IMR-90 (cell line): ENCODE measurements at regions not wholly inside any gene's neighbourhood (a gene's known extent, or its start where the extent isn't known, plus 50 kb on each side); places are given as distances from the start of the nearest gene placed in this dataset.

Experiments used
- ATAC-seq: fragments of 200-7000 bp; cut with Tn5 transposase; 2 replicates; pipeline ENCODE4 v1.9.1; 2020; ENCODE audit warnings: low read depth, mild to moderate bottlenecking, moderate library complexity
- BruUV-seq: library from RNA; stranded (reverse); fragments of 400-500 nt; replicated peaks from 2 replicates; lab custom pipeline; 2021; lab: Mats Ljungman, UMichigan
- CTCF ChIA-PET: fragments of 300-600 bp; formaldehyde crosslinking; extraction: SDS; loops from one replicate; lab custom pipeline; 2021; ENCODE audit warnings: antibody characterized with exemption; lab: Yijun Ruan, JAX
- POLR2A ChIA-PET: fragments of 300-600 bp; sonication (Branson Sonifier 250); formaldehyde crosslinking; loops from one replicate; lab custom pipeline; 2022; ENCODE audit warnings: antibody characterized with exemption; ENCODE audit not compliant: unreplicated experiment; lab: Charles Lee
- DNase-seq: peaks from one replicate; pipeline ENCODE4 v3.0.0; 2013
- H2AFZ ChIP-seq: replicated peaks from 2 replicates; pipeline ENCODE3; 2013; ENCODE audit warnings: low read length, mild to moderate bottlenecking; ENCODE audit not compliant: poor library complexity
- H2AK5ac ChIP-seq: 2 replicates; pipeline ENCODE4 v1.6.1; 2013; ENCODE audit warnings: low read depth, low read length, inconsistent platforms
- H2AK9ac ChIP-seq: replicated peaks from 2 replicates; pipeline ENCODE3; 2013; ENCODE audit warnings: mild to moderate bottlenecking, low read depth, low read length, moderate library complexity; ENCODE audit not compliant: poor library complexity
- H2BK120ac ChIP-seq: 2 replicates; pipeline ENCODE4 v1.6.1; 2013; ENCODE audit warnings: low read depth, low read length, inconsistent platforms
- H2BK15ac ChIP-seq: 3 replicates; pipeline ENCODE4 v1.6.1; 2013; ENCODE audit warnings: low read depth, low read length, inconsistent platforms
- H2BK20ac ChIP-seq: 2 replicates; pipeline ENCODE4 v1.6.1; 2013; ENCODE audit warnings: low read depth, mild to moderate bottlenecking, inconsistent platforms, low read length, moderate library complexity
- H2BK5ac ChIP-seq: 2 replicates; pipeline ENCODE4 v1.6.1; 2013; ENCODE audit warnings: mild to moderate bottlenecking, low read depth, low read length, inconsistent platforms; ENCODE audit not compliant: poor library complexity, severe bottlenecking
- H3K14ac ChIP-seq: replicated peaks from 2 replicates; pipeline ENCODE4 v1.6.1; 2013; ENCODE audit warnings: low read depth, low read length, inconsistent platforms
- H3K18ac ChIP-seq: 2 replicates; pipeline ENCODE4 v1.6.1; 2013; ENCODE audit warnings: low read depth, low read length, control low read depth
- H3K23ac ChIP-seq: 2 replicates; pipeline ENCODE4 v1.6.1; 2013; ENCODE audit warnings: low read depth, low read length, inconsistent platforms
- H3K27ac ChIP-seq: 2 replicates; pipeline ENCODE4 v1.5.1; 2013; ENCODE audit warnings: mild to moderate bottlenecking, control low read depth, low read length; ENCODE audit not compliant: insufficient read depth
- H3K27me3 ChIP-seq: 2 replicates; pipeline ENCODE4 v1.6.1; 2013; ENCODE audit warnings: low read length; ENCODE audit not compliant: control insufficient read depth, insufficient read depth
- H3K36me3 ChIP-seq: 2 replicates; pipeline ENCODE4 v1.6.1; 2013; ENCODE audit warnings: low read length, mixed read lengths; ENCODE audit not compliant: control insufficient read depth, insufficient read depth
- H3K4ac ChIP-seq: 2 replicates; pipeline ENCODE4 v1.6.1; 2013; ENCODE audit warnings: low read depth, low read length, inconsistent platforms
- H3K4me1 ChIP-seq: 2 replicates; pipeline ENCODE4 v1.6.1; 2013; ENCODE audit warnings: low read length, mixed read lengths; ENCODE audit not compliant: control insufficient read depth, insufficient read depth
- H3K4me2 ChIP-seq: 2 replicates; pipeline ENCODE4 v1.6.1; 2013; ENCODE audit warnings: low read depth, mild to moderate bottlenecking, control low read depth, low read length, moderate library complexity
- H3K4me3 ChIP-seq: 2 replicates; pipeline ENCODE4 v1.5.1; 2013; ENCODE audit warnings: low read depth, mild to moderate bottlenecking, control low read depth, low read length, moderate library complexity; ENCODE audit not compliant: insufficient read depth
- H3K56ac ChIP-seq: 2 replicates; pipeline ENCODE4 v1.6.1; 2013; ENCODE audit warnings: low read length, inconsistent platforms; ENCODE audit not compliant: insufficient read depth; ENCODE audit errors: extremely low read depth
- H3K79me1 ChIP-seq, 2 experiments: 2 replicates each; pipeline ENCODE4 v1.6.1; 2013; ENCODE audit warnings: low read length in 2 of 2, inconsistent platforms in 1 of 2, low read depth in 1 of 2
- H3K9ac ChIP-seq: 2 replicates; pipeline ENCODE4 v1.6.1; 2013; ENCODE audit warnings: low read depth, low read length, control low read depth
- H3K9me1 ChIP-seq: 2 replicates; pipeline ENCODE4 v1.6.1; 2013; ENCODE audit warnings: low read length, inconsistent platforms; ENCODE audit not compliant: insufficient read depth
- H3K9me3 ChIP-seq: 2 replicates; pipeline ENCODE4 v1.6.1; 2013; ENCODE audit warnings: low read length; ENCODE audit not compliant: control insufficient read depth, insufficient read depth
- H4K20me1 ChIP-seq: 2 replicates; pipeline ENCODE4 v1.6.1; 2013; ENCODE audit warnings: low read length, inconsistent platforms; ENCODE audit not compliant: insufficient read depth
- H4K5ac ChIP-seq: 2 replicates; pipeline ENCODE4 v1.6.1; 2013; ENCODE audit warnings: mild to moderate bottlenecking, low read depth, low read length, control low read depth
- H4K8ac ChIP-seq, 2 experiments: 2 replicates each; pipeline ENCODE4 v1.6.1; 2013; ENCODE audit warnings: low read depth in 2 of 2, low read length in 2 of 2, control low read depth in 1 of 2, inconsistent platforms in 1 of 2
- H4K91ac ChIP-seq: 2 replicates; pipeline ENCODE4 v1.6.1; 2013; ENCODE audit warnings: low read depth, low read length, inconsistent platforms; ENCODE audit not compliant: insufficient read depth
- BHLHE40 ChIP-seq: fragments of 150-350 bp; IDR thresholded peaks from 2 replicates; pipeline ENCODE4 v1.6.1; 2016; ENCODE audit warnings: mild to moderate bottlenecking, low read depth, low read length
- CEBPB ChIP-seq: IDR thresholded peaks from 2 replicates; pipeline ENCODE4 v1.6.1; 2012; ENCODE audit warnings: low read depth, low read length, improper control_type of control experiment
- WGBS, 2 experiments: methylation state at CpG; one replicate each; pipeline versions ENCODE4 v1.1.5 to v1.1.7; 2013; ENCODE audit warnings: missing lambda C conversion rate in 2 of 2; ENCODE audit not compliant: insufficient read length in 1 of 2; ENCODE audit errors: extremely low coverage in 2 of 2; 5-methylcytosine and 5-hydroxymethylcytosine counted together
- dilution Hi-C: fragments of 300-500 bp; cut with HindIII; formaldehyde crosslinking; loops from one replicate; pipeline ENCODE4 v1.14.3; 2018; ENCODE audit warnings: low sequenced_read_pairs; ENCODE audit not compliant: unreplicated experiment
- in situ Hi-C: fragments of 300-500 bp; cut with MboI; formaldehyde crosslinking; loops from 3 replicates; pipeline ENCODE4 v1.14.3; 2019; ENCODE audit warnings: low sequenced_read_pairs, inconsistent platforms, mixed read lengths
- intact Hi-C: fragments of 100-400 bp; cut with micrococcal nuclease; formaldehyde crosslinking; loops from 2 replicates; pipeline ENCODE4 v1.10.0; 2022

- no peak overlapping the region for H3K4me3 ChIP-seq
- no peak overlapping the region for H3K14ac ChIP-seq
- H2BK15ac ChIP-seq: no peak overlapping the region
- H3K79me1 ChIP-seq: no peaks in the 10 kb centered on the region
- no peaks in the 10 kb centered on the region for H3K4me1 ChIP-seq
- no peaks in the 10 kb centered on the region for H3K36me3 ChIP-seq
- no peak overlapping the region for H2AK9ac ChIP-seq
- H2BK5ac ChIP-seq: no peak overlapping the region
- no peak for ATAC-seq
- intact Hi-C loops (no loop called here), in situ Hi-C loops (no loop called here), dilution Hi-C loops (no loop called here)
- H4K91ac ChIP-seq: no peak overlapping the region
- no peak overlapping the region for H3K18ac ChIP-seq
- H4K5ac ChIP-seq: no peak overlapping the region
- ChIA-PET CTCF (no interaction called here), POLR2A (no interaction called here)
- H4K8ac ChIP-seq: no peak overlapping the region
- TF ChIP-seq BHLHE40 (no peak), CEBPB (0 out of 2 replicates have a peak, but pooled peaks have one; percentile 4)
- no peak overlapping the region for H3K9ac ChIP-seq
- H3K56ac ChIP-seq: no peak overlapping the region
- no peaks in the 10 kb centered on the region for H3K9me1 ChIP-seq
- H4K20me1 ChIP-seq: no peaks in the 10 kb centered on the region
- peak; percentile 17 for DNase-seq
- BruUV-seq: no TSS peak
- H2BK20ac ChIP-seq: no peak overlapping the region
- no peak overlapping the region for H3K4me2 ChIP-seq
- H2AFZ ChIP-seq: no peak overlapping the region
- H3K4ac ChIP-seq: no peak overlapping the region
- no peak overlapping the region for H2BK120ac ChIP-seq
- WGBS, 2 experiments: no CpG with 5 or more reads among the region's 2 CpGs
- H3K23ac ChIP-seq: no peak overlapping the region
- no peaks in the 10 kb centered on the region for H3K27me3 ChIP-seq
- H2AK5ac ChIP-seq: no peak overlapping the region
- H3K27ac ChIP-seq: no peak overlapping the region
- peaks cover 5% of the 10 kb centered on the region for H3K9me3 ChIP-seq
These were observed 869.5 kb upstream of the PCDH9 start for GRCh38 chr13:68099631-68100030.
